GM18505 (cell line): ENCODE measurements at regions not wholly inside any gene's neighbourhood (a gene's known extent, or its start where the extent isn't known, plus 50 kb on each side); places are given as distances from the start of the nearest gene placed in this dataset.

ENCODE experiments used
- ATAC-seq: cut with Tn5 transposase; IDR thresholded peaks from one replicate; pipeline ENCODE4 v1.9.1; 2021; ENCODE audit not compliant: unreplicated experiment
- POLR2A ChIP-seq: IDR thresholded peaks from 4 replicates; pipeline ENCODE4 v1.6.1; 2011; ENCODE audit warnings: borderline replicate concordance; ENCODE audit not compliant: insufficient read depth, insufficient read length; ENCODE audit errors: extremely low read depth

DNA sequence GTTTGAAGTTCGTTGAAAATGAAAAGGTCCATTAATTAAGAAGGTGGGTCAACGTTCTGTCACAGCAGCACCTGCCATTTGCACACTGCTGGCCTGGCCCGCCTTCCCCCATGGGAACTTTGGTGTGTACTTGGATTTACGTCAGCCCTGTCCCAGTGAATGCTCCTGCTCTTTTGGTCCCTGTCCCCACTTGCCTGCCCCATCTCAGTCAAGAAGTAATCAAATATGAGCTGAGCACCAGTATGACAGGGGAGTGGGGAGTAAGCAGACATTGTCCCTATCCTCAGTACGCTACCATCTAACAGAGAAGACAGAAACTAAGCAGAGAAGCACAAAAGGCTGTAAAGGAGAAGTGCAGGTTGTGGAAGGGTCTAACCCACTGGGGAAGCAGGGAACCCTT, 65.1 kb downstream of the SLC4A3 start:
- no peak for TF ChIP-seq POLR2A
- no peak for ATAC-seq

DNA sequence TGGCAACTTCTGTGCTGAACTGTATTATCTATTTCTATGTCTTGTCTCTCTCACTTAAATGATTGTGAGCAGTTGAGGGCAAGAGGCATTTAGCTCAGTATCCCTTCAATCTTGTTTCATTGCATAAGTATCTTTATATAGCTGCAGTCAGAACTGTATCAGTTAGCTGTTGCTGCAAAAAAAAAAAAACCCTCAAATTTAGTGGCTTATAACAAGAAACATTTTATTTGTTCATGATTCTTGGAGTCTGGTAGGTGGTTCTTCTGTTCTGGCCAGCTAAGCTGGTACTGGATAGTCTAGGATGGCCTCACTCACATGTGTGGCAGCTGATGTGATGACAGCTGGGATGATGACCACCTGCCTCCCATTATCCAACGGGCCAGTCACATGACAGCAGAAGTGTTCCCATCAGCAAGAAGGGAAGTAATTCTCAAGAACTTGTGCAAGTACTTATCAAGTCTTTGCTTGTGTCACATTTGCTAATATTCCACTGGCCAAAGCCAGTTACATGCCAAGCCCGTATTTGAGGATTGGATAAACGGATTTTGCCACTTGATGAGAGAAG, 67.8 kb downstream of the SLC4A3 start:
- no peak for TF ChIP-seq POLR2A
- no peak for ATAC-seq

- no peak for TF ChIP-seq POLR2A
- no peak for ATAC-seq
Observed at GRCh38 chr2:219697811-219698747, 70.6 kb downstream of the SLC4A3 start.

DNA sequence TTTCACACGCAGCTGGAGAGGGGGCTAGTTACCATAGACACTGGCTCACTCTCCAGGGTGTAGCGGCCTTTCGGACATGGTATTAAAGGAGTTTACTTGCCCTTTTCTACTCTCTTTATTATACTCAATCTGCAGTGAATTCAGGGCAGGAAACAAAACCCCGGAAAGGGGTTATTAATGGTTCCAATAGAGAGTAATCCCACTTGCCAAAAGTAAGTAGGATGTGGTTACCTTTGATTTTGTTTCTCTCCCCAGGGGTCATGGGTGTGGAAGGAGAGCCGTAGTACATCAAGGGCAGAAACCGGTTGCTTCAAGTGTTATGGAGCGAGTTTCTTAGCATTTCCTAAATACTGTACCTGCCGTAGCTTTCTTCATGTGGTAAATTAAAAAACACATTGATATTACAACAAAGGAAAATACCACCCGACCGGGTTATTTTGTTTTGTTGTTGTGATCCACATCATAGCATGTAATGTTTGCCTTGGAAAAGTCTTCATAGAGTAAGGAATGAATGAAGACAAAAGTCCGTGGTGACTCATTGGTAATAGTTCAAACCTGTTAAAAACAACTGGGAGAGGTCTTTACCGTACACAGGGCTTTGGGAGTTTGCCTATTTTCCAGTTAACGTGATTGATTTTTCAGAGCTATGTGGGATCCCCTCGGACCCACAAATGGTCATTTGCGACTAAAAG, 71.5 kb downstream of the SLC4A3 start:
- no peak for ATAC-seq

GRCh38 chr2:219699440-219699821, 72.0 kb downstream of the SLC4A3 start:
- TF ChIP-seq POLR2A = no peak
- no peak for ATAC-seq

More for the DNA sequence above, 71.5 kb downstream of the SLC4A3 start:
- TF ChIP-seq POLR2A = no peak

DNA sequence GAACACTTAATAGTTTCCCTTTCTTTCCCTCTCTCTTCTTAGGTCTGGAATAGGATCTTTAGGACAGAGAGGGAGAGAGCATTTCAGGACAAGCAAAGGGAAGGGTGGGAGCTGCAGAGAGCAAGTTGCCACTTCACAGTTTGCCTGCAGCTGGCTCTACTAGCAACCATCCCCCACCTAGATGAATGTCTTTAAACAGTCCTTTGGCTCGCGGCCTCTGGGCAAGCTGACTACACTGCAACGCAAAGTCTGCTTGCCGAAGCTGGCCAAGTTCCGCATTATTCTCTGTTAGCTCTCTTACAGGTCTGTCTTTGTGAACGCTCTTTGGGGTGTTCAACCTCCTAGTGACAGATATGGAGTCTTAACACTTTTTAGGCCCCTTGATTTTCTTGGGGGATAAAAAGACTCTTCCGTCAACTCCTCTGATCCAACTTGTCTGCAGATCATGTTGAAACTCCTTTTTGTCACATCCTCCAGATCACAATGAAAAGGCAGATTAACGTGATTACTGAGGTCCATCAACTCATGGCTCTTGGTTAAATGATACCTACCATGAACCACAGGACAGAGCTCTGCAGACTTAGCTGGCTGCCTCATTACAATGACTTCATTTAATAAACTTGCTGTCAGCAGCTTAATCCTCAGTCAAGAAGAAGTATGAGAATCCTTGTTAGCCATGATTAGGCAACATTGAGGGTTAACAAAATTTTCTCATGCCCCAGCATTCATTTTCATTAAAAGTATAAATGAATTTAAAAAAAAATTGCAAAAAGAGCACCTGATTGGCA, 74.6 kb downstream of the SLC4A3 start:
- ATAC-seq = no peak
- TF ChIP-seq POLR2A = no peak

- no peak for TF ChIP-seq POLR2A
- no peak for ATAC-seq
Observed at GRCh38 chr2:219702796-219703545, 75.5 kb downstream of the SLC4A3 start.

- ATAC-seq = no peak
Observed at GRCh38 chr2:219704878-219705277, 77.4 kb downstream of the SLC4A3 start.

GRCh38 chr2:219706823-219707281, 79.4 kb downstream of the SLC4A3 start:
- no peak for ATAC-seq
- TF ChIP-seq POLR2A = no peak

More at GRCh38 chr2:219704878-219705277, 77.4 kb downstream of the SLC4A3 start:
- TF ChIP-seq POLR2A = no peak

GRCh38 chr2:219707496-219708285, 80.3 kb downstream of the SLC4A3 start:
- no peak for TF ChIP-seq POLR2A
- ATAC-seq = no peak

GRCh38 chr2:219709331-219709761, 81.9 kb downstream of the SLC4A3 start:
- no peak for ATAC-seq
- TF ChIP-seq POLR2A = no peak

- ATAC-seq = no peak
- no peak for TF ChIP-seq POLR2A
Observed at GRCh38 chr2:219713110-219713509, 85.7 kb downstream of the SLC4A3 start.
